ENCODE measurements at regions not wholly inside any gene's neighbourhood (a gene's known extent, or its start where the extent isn't known, plus 50 kb on each side); places are given as distances from the start of the nearest gene placed in this dataset.

- no peak for TF ChIP-seq ZSCAN4 (tag by site-specific recombination; IDR thresholded peaks at IDR 0.05)
- no peak for TF ChIP-seq ZNF692 (tag by site-specific recombination; IDR thresholded peaks at IDR 0.05)
- TF ChIP-seq ZNF132 (tag by site-specific recombination; IDR thresholded peaks at IDR 0.05; ENCODE audit: borderline replicate concordance): no peak
- TF ChIP-seq GLIS2 (tag by site-specific recombination; IDR thresholded peaks at IDR 0.05): no peak
- no peak for TF ChIP-seq ZIC2 (tag by site-specific recombination; IDR thresholded peaks at IDR 0.05)
- TF ChIP-seq SETDB1 (IDR thresholded peaks at IDR 0.05; ENCODE audit: insufficient read length, low read length): no peak
- TF ChIP-seq PRDM1 (tag by site-specific recombination; IDR thresholded peaks at IDR 0.05): no peak
- TF ChIP-seq ZBTB10 (tag by site-specific recombination; IDR thresholded peaks at IDR 0.05): no peak
- no peak for TF ChIP-seq ZNF785 (tag by site-specific recombination; IDR thresholded peaks at IDR 0.05)
- no peak for TF ChIP-seq ZNF423 (tag by site-specific recombination; IDR thresholded peaks at IDR 0.05)
- TF ChIP-seq TSHZ1 (tag by site-specific recombination; IDR thresholded peaks at IDR 0.05; ENCODE audit: borderline replicate concordance): no peak
Measured at GRCh38 chr13:107534548-107534947, 680.8 kb downstream of the LIG4 start (continued).

- TF ChIP-seq ZIC2 (tag by site-specific recombination; IDR thresholded peaks at IDR 0.05) (no peak), FEZF1 (tag by site-specific recombination; IDR thresholded peaks at IDR 0.05) (no peak)
- Histone ChIP-seq H3K27ac (ENCODE audit: extremely low read depth, low read depth, low read length) (no peak overlapping the region), H3K4me1 (ENCODE audit: control insufficient read depth, insufficient read depth, low read length) (no peaks in the 10 kb centered on the region), H3K4me3 (ENCODE audit: low read depth, low read length) (no peak overlapping the region), H3K9me3 (ENCODE audit: control insufficient read depth, insufficient read depth, low read depth, low read length) (no peaks in the 10 kb centered on the region), H3K36me3 (ENCODE audit: control insufficient read depth in 2 of 2, insufficient read depth in 1 of 2, low read length in 2 of 2) (no peaks in the 10 kb centered on the region)
- ChIA-PET CTCF (interaction anchor here (0.7 kb wide), 1 partner anchor 218 kb away, joined by 3 read pairs; no protein-coding TSS in a partner anchor), POLR2A (no interaction called here)
Measured at GRCh38 chr13:107531816-107532215, 683.5 kb downstream of the LIG4 start.

GRCh38 chr13:107531180-107531579 lies 684.2 kb downstream of the LIG4 start:
- no peak for TF ChIP-seq ZNF701 (tag by site-specific recombination; IDR thresholded peaks at IDR 0.05)
- no peak for TF ChIP-seq ZNF155 (tag by site-specific recombination; IDR thresholded peaks at IDR 0.05)
- TF ChIP-seq HOXC10 (CRISPR knock-in tag; IDR thresholded peaks at IDR 0.05): no peak
- TF ChIP-seq ZNF311 (tag by site-specific recombination; IDR thresholded peaks at IDR 0.05; ENCODE audit: borderline replicate concordance): no peak
- no peak for TF ChIP-seq HOXD13 (CRISPR knock-in tag; IDR thresholded peaks at IDR 0.05; ENCODE audit: borderline replicate concordance)
- TF ChIP-seq ZNF571 (tag by site-specific recombination; IDR thresholded peaks at IDR 0.05): no peak
- TF ChIP-seq ZNF26 (tag by site-specific recombination; IDR thresholded peaks at IDR 0.05): no peak
- no peak for TF ChIP-seq ZNF544 (tag by site-specific recombination; IDR thresholded peaks at IDR 0.05)
- TF ChIP-seq GLIS1 (tag by site-specific recombination; IDR thresholded peaks at IDR 0.05): no peak
- TF ChIP-seq ZNF433 (tag by site-specific recombination; IDR thresholded peaks at IDR 0.05; ENCODE audit: low read depth): no peak
- no peak for TF ChIP-seq ZNF473 (tag by site-specific recombination; IDR thresholded peaks at IDR 0.05)
- TF ChIP-seq ZFP69B (tag by site-specific recombination; IDR thresholded peaks at IDR 0.05): no peak
- TF ChIP-seq OSR2 (tag by site-specific recombination; IDR thresholded peaks at IDR 0.05): no peak
- TF ChIP-seq ZNF37A (tag by site-specific recombination; IDR thresholded peaks at IDR 0.05): no peak
- POLR2A ChIA-PET: no interaction called here
- Histone ChIP-seq H3K27ac (ENCODE audit: extremely low read depth, low read depth, low read length) (no peak overlapping the region), H3K4me3 (ENCODE audit: low read depth, low read length) (no peak overlapping the region), H3K9me3 (ENCODE audit: control insufficient read depth, insufficient read depth, low read depth, low read length) (no peaks in the 10 kb centered on the region), H3K4me1 (ENCODE audit: control insufficient read depth, insufficient read depth, low read length) (no peaks in the 10 kb centered on the region), H3K36me3 (ENCODE audit: control insufficient read depth in 2 of 2, insufficient read depth in 1 of 2, low read length in 2 of 2) (no peaks in the 10 kb centered on the region)
- CTCF ChIA-PET: no interaction called here
